GM19238 (cell line): ENCODE measurements at regions not wholly inside any gene's neighbourhood (a gene's known extent, or its start where the extent isn't known, plus 50 kb on each side); places are given as distances from the start of the nearest gene placed in this dataset.
"Not testable (repeated sequence)": the region's sequence is repeated elsewhere in the genome, so short reads cannot be mapped to it uniquely, and the experiment has no call there.

Experiments used
- DNase-seq: peaks from one replicate; pipeline ENCODE4 v3.0.0; 2011; ENCODE audit warnings: low spot score; ENCODE audit not compliant: insufficient read length

- DNase-seq: no peak
Observed at GRCh38 chr2:82007071-82007664, 1702.6 kb upstream of the LRRTM1 start.

- DNase-seq: not testable (repeated sequence)
Observed at GRCh38 chr2:82005889-82006288, 1701.3 kb upstream of the LRRTM1 start.

GRCh38 chr2:82001614-82002013 is 1697.1 kb upstream of the LRRTM1 start:
- no peak for DNase-seq

DNA sequence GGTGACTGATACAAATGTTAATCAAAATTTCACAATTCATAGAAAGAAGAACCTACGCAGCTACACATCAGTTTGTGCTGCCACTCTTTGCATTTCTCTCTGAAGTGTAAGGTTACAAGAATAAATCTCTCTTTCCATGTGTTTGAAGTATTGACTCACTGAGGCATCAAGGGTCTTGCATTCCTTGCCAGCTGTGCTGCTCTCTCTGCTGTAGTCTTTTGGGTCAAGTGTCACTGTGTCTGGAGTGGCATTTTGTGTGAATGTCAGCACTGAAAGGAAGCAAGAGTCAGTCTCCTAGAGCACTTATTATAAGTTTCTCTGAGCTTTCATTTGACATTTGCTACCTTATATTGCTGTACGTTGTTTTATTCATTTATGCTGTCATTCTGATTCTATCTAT is 1696.1 kb upstream of the LRRTM1 start:
- no peak for DNase-seq

DNA sequence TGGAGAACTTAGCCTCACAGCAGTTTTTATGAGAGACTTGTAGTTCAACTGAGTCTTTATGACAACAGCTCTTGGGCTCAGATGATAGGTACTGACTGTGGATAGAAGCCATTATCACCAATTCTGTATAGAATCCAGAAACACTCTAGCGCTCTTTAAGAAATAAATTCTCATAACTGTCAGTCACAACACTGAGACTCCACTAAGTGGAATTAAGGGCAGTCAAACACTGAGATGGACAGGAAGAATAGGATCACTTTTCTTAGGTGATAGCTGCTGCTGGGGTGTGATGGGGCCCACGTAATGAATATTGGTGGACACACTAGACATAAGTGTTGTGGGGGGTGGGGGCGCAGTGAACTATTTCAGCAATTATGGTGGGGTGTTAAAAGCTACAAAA is 1691.8 kb upstream of the LRRTM1 start:
- DNase-seq: no peak

DNA sequence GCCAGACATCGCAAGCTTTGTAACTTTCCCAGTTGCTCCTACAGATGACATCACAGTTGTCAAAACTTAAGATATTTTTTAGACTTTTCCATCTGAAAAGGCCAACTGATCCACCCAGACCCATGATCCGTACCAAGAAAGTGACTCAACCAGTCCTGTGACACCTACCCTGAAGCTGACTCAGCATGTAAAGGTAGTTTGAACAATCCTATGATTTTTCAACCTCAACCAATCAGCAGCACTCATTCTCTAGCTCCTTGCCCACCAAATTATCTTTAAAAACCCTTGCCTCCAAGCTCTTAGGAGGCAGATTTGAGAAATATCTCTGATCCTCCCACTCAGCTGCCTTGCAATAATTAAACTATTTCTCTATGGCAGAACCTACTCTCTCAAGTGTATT is 1686.7 kb upstream of the LRRTM1 start:
- no peak for DNase-seq

DNA sequence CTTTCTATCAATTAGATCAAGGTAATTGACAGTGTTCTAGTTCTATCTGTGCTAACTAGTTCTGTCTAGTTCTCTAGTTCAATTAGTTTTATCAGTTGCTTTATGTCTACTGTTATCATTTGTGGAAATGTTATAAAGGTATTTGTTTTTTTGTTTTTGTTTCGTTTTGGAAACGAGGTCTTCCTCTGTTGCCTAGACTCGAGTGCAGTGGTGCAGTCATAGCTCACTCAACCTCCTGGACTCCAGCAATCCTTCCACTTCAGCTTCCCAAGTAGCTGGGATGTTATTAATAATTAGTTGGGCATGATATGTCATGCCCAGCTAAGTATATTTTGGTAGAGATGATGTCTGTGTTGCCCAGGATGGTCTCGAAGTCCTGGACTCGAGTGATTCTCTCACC is 1682.8 kb upstream of the LRRTM1 start:
- no peak for DNase-seq

GRCh38 chr2:81984969-81985637 is 1680.6 kb upstream of the LRRTM1 start:
- no peak for DNase-seq

DNA sequence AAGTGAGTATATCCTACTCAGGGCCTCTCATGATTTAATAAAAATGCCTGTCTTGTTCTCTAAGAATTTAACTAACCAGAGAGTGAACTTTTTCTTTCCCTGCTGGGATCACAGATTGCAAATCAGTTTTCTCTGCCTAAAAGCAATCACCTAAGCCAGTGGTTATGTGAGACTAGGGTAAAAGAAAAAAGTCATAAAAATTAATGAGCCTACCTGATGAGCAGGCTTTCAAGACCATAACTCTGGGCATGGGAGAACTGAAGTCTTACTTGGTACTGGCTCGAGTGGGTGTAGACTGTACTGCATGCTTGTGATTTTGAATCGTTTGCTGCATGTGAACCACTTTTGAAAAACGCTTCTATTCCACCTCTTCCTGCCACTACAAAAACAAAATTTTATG is 1677.0 kb upstream of the LRRTM1 start:
- DNase-seq: no peak

- no peak for DNase-seq
Observed at GRCh38 chr2:81979086-81979485, 1674.5 kb upstream of the LRRTM1 start.

DNA sequence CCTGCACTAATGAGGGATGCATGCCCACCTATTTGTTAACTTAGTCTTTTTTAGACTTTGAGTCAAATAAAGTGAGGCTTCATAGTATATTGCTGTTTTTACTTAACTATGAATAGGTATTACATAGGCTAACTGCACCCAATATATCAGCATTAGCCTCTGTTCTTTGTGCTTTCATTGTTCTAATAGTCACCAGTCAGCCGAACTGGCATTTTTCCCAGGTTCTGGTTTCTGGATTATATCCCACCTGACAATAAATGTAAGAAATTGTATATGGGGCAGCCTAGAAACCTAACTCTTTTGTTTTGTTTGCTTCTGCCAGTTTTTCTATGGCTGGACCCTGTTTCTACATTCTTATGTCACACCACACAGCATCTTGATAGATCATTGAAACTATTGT is 1672.4 kb upstream of the LRRTM1 start:
- DNase-seq: no peak

- DNase-seq: no peak
Observed at GRCh38 chr2:81974216-81974615, 1669.7 kb upstream of the LRRTM1 start.

DNA sequence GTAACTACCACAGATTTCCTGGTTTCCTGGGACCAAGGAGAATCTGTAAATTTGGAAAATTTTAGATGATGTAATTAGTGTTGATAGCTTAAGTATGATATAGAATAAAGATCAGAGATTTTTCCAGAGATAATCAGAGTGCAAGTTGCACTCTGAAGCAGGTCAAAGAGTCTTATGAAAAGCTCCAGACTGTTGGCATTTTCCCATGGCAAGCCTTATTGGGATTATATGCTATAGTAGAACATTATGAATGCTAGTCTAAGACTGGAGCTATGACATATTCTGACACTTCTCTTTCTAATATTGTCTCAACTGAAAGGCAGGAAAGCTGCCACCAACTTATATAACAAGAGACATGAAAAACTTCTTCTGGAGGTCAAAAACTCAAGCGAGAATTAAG is 1638.3 kb upstream of the LRRTM1 start:
- DNase-seq: no peak

- DNase-seq: no peak
Observed at GRCh38 chr2:81942136-81942680, 1637.7 kb upstream of the LRRTM1 start.

DNA sequence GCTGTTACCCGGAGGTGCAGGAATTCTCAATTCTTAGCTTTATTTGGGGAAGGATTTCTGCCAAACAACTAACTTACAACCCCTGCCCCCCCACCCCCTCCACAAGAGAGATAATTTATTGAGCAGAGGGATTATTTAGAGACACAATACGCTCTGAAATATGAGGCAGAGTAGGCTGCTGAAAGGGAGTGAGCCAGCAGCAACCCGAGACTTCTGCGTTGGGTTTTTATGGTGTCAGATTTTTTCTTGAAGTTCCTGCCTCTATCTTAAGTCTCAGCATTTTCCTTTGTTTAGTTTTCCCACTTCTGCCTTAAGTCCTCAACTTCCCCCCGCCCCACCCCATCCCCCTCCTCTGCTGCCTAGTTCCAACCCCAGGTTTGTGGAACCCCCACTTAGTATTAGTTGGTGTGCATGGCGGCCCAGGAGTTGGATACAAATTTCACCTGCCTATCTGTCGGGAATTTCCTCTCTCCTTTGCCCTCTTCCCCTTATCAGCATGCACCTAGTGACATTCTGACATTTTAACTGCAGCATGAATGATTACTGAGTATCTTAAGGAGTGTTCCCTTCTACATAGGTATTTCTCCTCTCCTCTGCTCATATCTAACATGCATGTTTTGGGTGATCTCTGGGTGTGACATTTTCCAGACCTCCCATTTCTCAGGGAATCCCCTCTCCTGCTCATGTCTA is 1635.9 kb upstream of the LRRTM1 start:
- no peak for DNase-seq

DNA sequence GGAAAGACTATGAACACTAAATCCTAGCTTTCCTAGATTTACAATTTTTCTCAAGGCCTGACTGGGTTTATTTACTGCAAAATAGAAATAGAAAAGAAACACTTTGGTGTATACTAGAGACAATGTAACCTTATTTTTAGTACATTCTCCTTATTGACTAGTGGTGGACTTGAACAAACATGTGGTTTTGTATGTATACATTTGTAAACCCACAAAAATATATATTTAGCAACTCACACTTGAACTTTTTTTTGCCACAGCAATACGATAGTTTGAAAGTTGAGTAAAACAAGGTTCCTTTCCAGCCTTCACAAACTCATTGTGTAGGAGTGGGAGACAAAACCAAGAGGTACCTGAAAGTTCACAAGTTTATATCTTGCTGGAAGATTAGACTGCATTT is 1633.4 kb upstream of the LRRTM1 start:
- DNase-seq: no peak

DNA sequence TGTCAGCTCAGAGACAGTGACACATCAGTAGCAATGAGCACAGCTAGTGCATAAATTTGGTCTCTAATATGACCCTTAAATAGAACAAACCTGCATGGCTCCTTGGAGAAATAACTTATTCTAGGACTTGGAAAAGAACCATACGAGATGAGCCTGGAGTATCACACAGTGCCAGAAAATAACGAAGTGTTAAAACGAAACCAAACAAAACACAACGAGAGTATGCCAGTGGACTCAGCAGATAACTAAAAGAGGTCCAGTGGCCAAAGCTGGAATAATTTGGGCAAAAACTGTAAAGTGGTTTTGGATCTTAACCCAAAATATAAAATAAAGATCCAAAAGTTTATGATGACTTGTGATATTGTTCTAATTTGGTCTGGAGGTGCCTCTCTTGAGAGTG is 1599.0 kb upstream of the LRRTM1 start:
- no peak for DNase-seq

DNA sequence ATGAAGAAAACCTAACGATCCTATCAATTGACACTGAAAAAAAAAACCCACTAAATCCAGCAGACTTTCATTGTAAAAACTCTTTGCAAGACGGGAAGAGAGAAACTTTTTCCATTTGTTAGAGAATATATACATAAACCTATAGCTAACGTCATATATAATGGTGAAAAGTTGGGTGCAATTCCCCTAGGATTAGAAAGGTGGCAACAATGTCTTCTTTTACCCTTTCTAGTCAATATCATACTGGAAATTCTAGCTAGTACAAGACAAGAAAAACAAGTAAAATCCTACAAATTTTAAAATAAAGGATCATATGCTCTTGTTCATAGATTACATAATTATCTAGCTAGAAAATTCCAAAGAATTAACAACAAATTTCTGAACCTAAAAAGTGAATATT is 1596.5 kb upstream of the LRRTM1 start:
- DNase-seq: no peak

DNA sequence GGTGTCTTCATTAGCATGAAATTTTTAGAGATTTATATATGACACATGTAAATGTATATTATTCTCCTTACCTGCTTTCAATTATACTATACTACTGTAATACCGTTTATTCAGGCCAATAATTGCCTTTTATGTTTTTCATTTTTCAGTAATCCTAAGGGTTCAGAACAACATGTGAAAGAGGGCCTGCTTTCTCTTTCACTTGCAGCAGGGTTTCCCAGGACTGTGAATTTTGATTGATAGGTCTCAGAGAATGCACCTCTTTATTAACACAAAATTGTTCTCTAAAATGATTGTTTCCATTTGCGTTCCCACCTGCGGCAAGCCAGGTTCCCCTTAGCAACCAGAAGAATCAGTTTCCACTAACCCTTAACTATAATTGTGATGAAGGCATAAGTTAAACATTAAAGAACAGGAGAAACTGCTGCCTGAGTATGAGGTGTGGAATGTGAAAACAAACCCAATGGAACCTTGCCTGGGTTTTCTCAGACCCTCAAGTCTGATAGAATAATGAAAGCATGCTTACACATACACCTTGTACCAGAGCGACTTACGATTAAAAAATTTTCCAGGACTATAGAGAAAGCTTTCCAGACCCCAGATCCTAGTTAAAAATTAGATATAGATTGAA is 1591.2 kb upstream of the LRRTM1 start:
- no peak for DNase-seq

GRCh38 chr2:81894451-81894990 is 1590.0 kb upstream of the LRRTM1 start:
- DNase-seq: no peak

DNA sequence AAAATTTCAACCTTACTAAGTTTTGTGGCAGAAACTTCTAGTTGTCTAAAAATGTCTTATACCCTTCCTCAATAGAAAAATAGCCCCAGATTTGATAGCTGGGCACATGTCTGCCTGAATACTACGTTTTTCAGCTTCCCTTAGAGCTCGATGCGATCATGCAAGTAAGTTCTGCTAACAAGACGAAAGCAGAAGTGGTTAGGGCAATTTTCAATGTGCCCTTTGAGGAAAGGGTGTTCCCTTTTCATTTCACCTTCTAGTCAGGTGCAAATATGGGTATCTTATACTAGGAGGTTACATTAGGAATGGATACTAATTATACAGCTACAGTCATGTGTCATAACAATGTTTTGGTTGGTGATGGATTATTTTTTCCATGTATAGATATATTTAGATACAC is 1572.1 kb upstream of the LRRTM1 start:
- no peak for DNase-seq

- DNase-seq: no peak
Observed at GRCh38 chr2:81872006-81872405, 1567.5 kb upstream of the LRRTM1 start.
